K562 (cell line): ENCODE measurements at regions not wholly inside any gene's neighbourhood (a gene's known extent, or its start where the extent isn't known, plus 50 kb on each side); places are given as distances from the start of the nearest gene placed in this dataset.

ENCODE experiments used
- ATAC-seq: fragments of 200-7000 bp; cut with Tn5 transposase; 3 replicates; pipeline ENCODE4 v1.9.1; 2020; ENCODE audit warnings: moderate library complexity
- BruUV-seq: library from RNA; stranded (reverse); fragments of 400-500 nt; replicated peaks from 2 replicates; lab custom pipeline; 2021; lab: Mats Ljungman, UMichigan
- CTCF ChIA-PET: fragments of 300-600 bp; formaldehyde crosslinking; extraction: SDS; loops from one replicate; lab custom pipeline; 2021; ENCODE audit warnings: low intra/inter-chr PET ratio; lab: Yijun Ruan, JAX
- POLR2A ChIA-PET: fragments of 300-600, 350-650 bp; sonication (Branson Sonifier 250); formaldehyde crosslinking; extraction: SDS; loops from one replicate; lab custom pipeline; 2021; ENCODE audit warnings: antibody characterized with exemption, inconsistent platforms; lab: Yijun Ruan, JAX
- DNase-seq, 4 experiments: peaks; one replicate each; pipeline versions ENCODE4 v3.0.0 to v3.0.0-alpha.2; 2011 to 2018; ENCODE audit warnings: low spot score in 3 of 4, mixed read lengths in 3 of 4; ENCODE audit errors: extremely low read depth in 1 of 4
- FAIRE-seq: peaks from 2 replicates; lab custom pipeline; 2011; peaks lifted over from hg19 to GRCh38; lab: Jason Lieb, UNC
- H2AFZ ChIP-seq: 2 replicates; pipeline ENCODE4 v1.6.0; 2011; ENCODE audit warnings: low read depth, low read length, control low read depth, inconsistent platforms
- H3K27ac ChIP-seq: fragments of 200-600 bp; 3 replicates; pipeline ENCODE4 v1.8.0; 2011; ENCODE audit warnings: low read depth, mild to moderate bottlenecking, control low read depth, inconsistent platforms, low read length, moderate library complexity, mixed read lengths; ENCODE audit errors: extremely low read depth
- H3K27me3 ChIP-seq, 2 experiments: fragments of 300-600 bp in 1 of 2; 2 replicates in 1 of 2; 3 replicates in 1 of 2; pipeline versions ENCODE4 v1.6.0 to v1.8.0; 2011; ENCODE audit warnings: inconsistent platforms in 2 of 2, low read length in 2 of 2, mild to moderate bottlenecking in 1 of 2, mixed read lengths in 1 of 2, moderate library complexity in 1 of 2; ENCODE audit not compliant: control insufficient read depth in 2 of 2, insufficient read depth in 2 of 2
- H3K36me3 ChIP-seq: fragments of 300-600 bp; 3 replicates; pipeline ENCODE4 v1.8.0; 2011; ENCODE audit warnings: mild to moderate bottlenecking, low read length, inconsistent platforms; ENCODE audit not compliant: control insufficient read depth, insufficient read depth
- H3K4me1 ChIP-seq, 2 experiments: fragments of 200-600 bp in 1 of 2; replicated peaks in 1 of 2; 2 replicates in 1 of 2; 3 replicates in 1 of 2; pipeline versions ENCODE4 v1.5.1 to v1.8.0; 2011; ENCODE audit warnings: inconsistent platforms in 2 of 2, low read length in 2 of 2, mild to moderate bottlenecking in 1 of 2, mixed read lengths in 1 of 2, moderate library complexity in 1 of 2; ENCODE audit not compliant: control insufficient read depth in 2 of 2, insufficient read depth in 2 of 2
- H3K4me2 ChIP-seq: 2 replicates; pipeline ENCODE4 v1.6.1; 2011; ENCODE audit warnings: low read length, control low read depth, inconsistent platforms, mixed read lengths; ENCODE audit not compliant: insufficient read depth
- H3K4me3 ChIP-seq: fragments of 200-600 bp; sonication (generic), shearing (Covaris generic); 2 replicates; pipeline ENCODE4 v1.5.1; 2016; ENCODE audit warnings: control low read depth, inconsistent platforms
- H3K79me2 ChIP-seq: fragments of 200-600 bp; 3 replicates; pipeline ENCODE4 v1.8.0; 2011; ENCODE audit warnings: low read length, inconsistent platforms; ENCODE audit not compliant: control insufficient read depth, insufficient read depth
- H3K9ac ChIP-seq, 2 experiments: 2 replicates each; pipeline versions ENCODE4 v1.6.0 to v1.6.1; 2011; ENCODE audit warnings: low read depth in 2 of 2, low read length in 2 of 2, control low read depth in 1 of 2, inconsistent platforms in 1 of 2, mild to moderate bottlenecking in 1 of 2, mixed read lengths in 1 of 2; ENCODE audit not compliant: insufficient read depth in 1 of 2
- H3K9me1 ChIP-seq: one replicate; pipeline ENCODE4 v1.6.0; 2011; ENCODE audit warnings: inconsistent platforms, mild to moderate bottlenecking, low read length, moderate library complexity; ENCODE audit not compliant: control insufficient read depth, insufficient read depth
- H3K9me3 ChIP-seq: replicated peaks from 2 replicates; pipeline ENCODE4 v1.5.1; 2011; ENCODE audit warnings: low read depth, low read length, inconsistent platforms; ENCODE audit not compliant: control insufficient read depth, insufficient read depth
- H4K20me1 ChIP-seq: replicated peaks from 2 replicates; pipeline ENCODE4 v1.6.1; 2011; ENCODE audit warnings: low read length, inconsistent platforms, mixed read lengths; ENCODE audit not compliant: control insufficient read depth, insufficient read depth
- CC2D1A ChIP-seq: fragments of 450-650 bp; IDR thresholded peaks from 2 replicates; pipeline ENCODE4 v1.6.1; 2017; ENCODE audit warnings: mild to moderate bottlenecking
- SPI1 ChIP-seq: IDR thresholded peaks from 2 replicates; pipeline ENCODE4 v1.6.1; 2011; ENCODE audit warnings: low read depth, low read length, control low read depth, borderline replicate concordance
- SREBF1 ChIP-seq: fragments of 150-350 bp; IDR thresholded peaks from 2 replicates; pipeline ENCODE4 v1.6.1; 2014; ENCODE audit warnings: antibody characterized with exemption, low read depth, low read length, borderline replicate concordance
- ZC3H11A ChIP-seq: IDR thresholded peaks from 2 replicates; pipeline ENCODE4 v1.6.1; 2012; ENCODE audit warnings: low read depth, low read length, improper control_type of control experiment
- ZNF778 ChIP-seq: fragments of 450-650 bp; formaldehyde crosslinking; IDR thresholded peaks from 2 replicates; pipeline ENCODE4 v1.4.0; 2020; ENCODE audit warnings: mild to moderate bottlenecking, moderate library complexity
- WGBS: fragments of 100-300 bp; shearing (Covaris generic); methylation state at CpG from one replicate; pipeline ENCODE4 v1.1.6; 2016; ENCODE audit warnings: low coverage, mixed read lengths; ENCODE audit not compliant: insufficient coverage; ENCODE audit errors: missing lambda C conversion rate; 5-methylcytosine and 5-hydroxymethylcytosine counted together
- in situ Hi-C: fragments of 300-500 bp; cut with MboI; formaldehyde crosslinking; loops from 4 replicates; pipeline ENCODE4 v1.15.0; 2018; ENCODE audit warnings: inconsistent platforms, mixed read lengths
- intact Hi-C: fragments of 100-400 bp; cut with micrococcal nuclease; formaldehyde crosslinking; loops from 2 replicates; pipeline ENCODE4 v1.14.2; 2022
- TF ChIP-seq, protein P1 (sequence below): sonication (generic); IDR thresholded peaks from 2 replicates; pipeline ENCODE4 v1.6.1; 2016
- TF ChIP-seq, protein P2 (sequence below): fragments of 450-650 bp; IDR thresholded peaks from 2 replicates; pipeline ENCODE4 v1.7.1; 2018; ENCODE audit warnings: mild to moderate bottlenecking, low read depth; ENCODE audit not compliant: partially characterized antibody

GRCh38 chr16:51651061-51651466, 500.0 kb upstream of the SALL1 start:
- in situ Hi-C loops: no loop called here
- no TSS peak for BruUV-seq

More at GRCh38 chr16:51651061-51651466, 500.0 kb upstream of the SALL1 start:
- POLR2A ChIA-PET: no interaction called here
- WGBS: 1% methylated on average over 10 of the region's 15 CpGs
- CTCF ChIA-PET: no interaction called here
- H3K9ac ChIP-seq: no peak overlapping the region
- no peak overlapping the region for H3K4me2 ChIP-seq
- H3K79me2 ChIP-seq: no peaks in the 10 kb centered on the region
- no peaks in the 10 kb centered on the region for H3K27me3 ChIP-seq
- ATAC-seq (no peak), FAIRE-seq (no peak), DNase-seq (no peak)
- no peaks in the 10 kb centered on the region for H3K4me1 ChIP-seq
- no peaks in the 10 kb centered on the region for H4K20me1 ChIP-seq
- H3K36me3 ChIP-seq: no peaks in the 10 kb centered on the region
- no peak overlapping the region for H3K27ac ChIP-seq
- no peaks in the 10 kb centered on the region for H3K9me1 ChIP-seq
- no peak overlapping the region for H3K4me3 ChIP-seq
- intact Hi-C loops: no loop called here
- H2AFZ ChIP-seq: no peak overlapping the region
- no peaks in the 10 kb centered on the region for H3K9me3 ChIP-seq
- TF ChIP-seq ZC3H11A (no peak), SREBF1 (no peak), SPI1 (no peak), ZNF778 (CRISPR knock-in tag) (no peak), CC2D1A (no peak)
- TF ChIP-seq, protein P1, sequence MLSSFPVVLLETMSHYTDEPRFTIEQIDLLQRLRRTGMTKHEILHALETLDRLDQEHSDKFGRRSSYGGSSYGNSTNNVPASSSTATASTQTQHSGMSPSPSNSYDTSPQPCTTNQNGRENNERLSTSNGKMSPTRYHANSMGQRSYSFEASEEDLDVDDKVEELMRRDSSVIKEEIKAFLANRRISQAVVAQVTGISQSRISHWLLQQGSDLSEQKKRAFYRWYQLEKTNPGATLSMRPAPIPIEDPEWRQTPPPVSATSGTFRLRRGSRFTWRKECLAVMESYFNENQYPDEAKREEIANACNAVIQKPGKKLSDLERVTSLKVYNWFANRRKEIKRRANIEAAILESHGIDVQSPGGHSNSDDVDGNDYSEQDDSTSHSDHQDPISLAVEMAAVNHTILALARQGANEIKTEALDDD: no peak
- TF ChIP-seq, protein P2, sequence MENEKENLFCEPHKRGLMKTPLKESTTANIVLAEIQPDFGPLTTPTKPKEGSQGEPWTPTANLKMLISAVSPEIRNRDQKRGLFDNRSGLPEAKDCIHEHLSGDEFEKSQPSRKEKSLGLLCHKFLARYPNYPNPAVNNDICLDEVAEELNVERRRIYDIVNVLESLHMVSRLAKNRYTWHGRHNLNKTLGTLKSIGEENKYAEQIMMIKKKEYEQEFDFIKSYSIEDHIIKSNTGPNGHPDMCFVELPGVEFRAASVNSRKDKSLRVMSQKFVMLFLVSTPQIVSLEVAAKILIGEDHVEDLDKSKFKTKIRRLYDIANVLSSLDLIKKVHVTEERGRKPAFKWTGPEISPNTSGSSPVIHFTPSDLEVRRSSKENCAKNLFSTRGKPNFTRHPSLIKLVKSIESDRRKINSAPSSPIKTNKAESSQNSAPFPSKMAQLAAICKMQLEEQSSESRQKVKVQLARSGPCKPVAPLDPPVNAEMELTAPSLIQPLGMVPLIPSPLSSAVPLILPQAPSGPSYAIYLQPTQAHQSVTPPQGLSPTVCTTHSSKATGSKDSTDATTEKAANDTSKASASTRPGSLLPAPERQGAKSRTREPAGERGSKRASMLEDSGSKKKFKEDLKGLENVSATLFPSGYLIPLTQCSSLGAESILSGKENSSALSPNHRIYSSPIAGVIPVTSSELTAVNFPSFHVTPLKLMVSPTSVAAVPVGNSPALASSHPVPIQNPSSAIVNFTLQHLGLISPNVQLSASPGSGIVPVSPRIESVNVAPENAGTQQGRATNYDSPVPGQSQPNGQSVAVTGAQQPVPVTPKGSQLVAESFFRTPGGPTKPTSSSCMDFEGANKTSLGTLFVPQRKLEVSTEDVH: no peak
